DND-41 (cell line): ENCODE measurements at regions not wholly inside any gene's neighbourhood (a gene's known extent, or its start where the extent isn't known, plus 50 kb on each side); places are given as distances from the start of the nearest gene placed in this dataset.

Experiments
- ATAC-seq: fragments of 200-7000 bp; cut with Tn5 transposase; 3 replicates; pipeline ENCODE4 v1.9.1; 2021; ENCODE audit warnings: low read depth; ENCODE audit not compliant: insufficient read depth
- DNase-seq: peaks from one replicate; pipeline ENCODE4 v3.0.0-alpha.2; 2020
- H2AFZ ChIP-seq: 2 replicates; pipeline ENCODE4 v1.6.0; 2012; ENCODE audit warnings: low read depth, low read length
- H3K27ac ChIP-seq: 2 replicates; pipeline ENCODE4 v1.5.1; 2012; ENCODE audit warnings: low read length, inconsistent platforms
- H3K27me3 ChIP-seq: fragments of 200-600 bp; sonication (generic); 2 replicates; pipeline ENCODE4 v1.6.0; 2012; ENCODE audit warnings: low read length, mild to moderate bottlenecking, inconsistent platforms; ENCODE audit not compliant: insufficient read depth, poor library complexity
- H3K36me3 ChIP-seq: 2 replicates; pipeline ENCODE4 v1.5.1; 2012; ENCODE audit warnings: low read length, inconsistent platforms; ENCODE audit not compliant: insufficient read depth
- H3K4me1 ChIP-seq: 2 replicates; pipeline ENCODE4 v1.5.1; 2012; ENCODE audit warnings: mild to moderate bottlenecking, low read length; ENCODE audit not compliant: insufficient read depth
- H3K4me2 ChIP-seq: 2 replicates; pipeline ENCODE4 v1.6.0; 2012; ENCODE audit warnings: mild to moderate bottlenecking, moderate library complexity, low read length, inconsistent platforms; ENCODE audit not compliant: insufficient read depth
- H3K4me3 ChIP-seq, 2 experiments: fragments of 200-600 bp in 1 of 2; shearing (Covaris generic) in 1 of 2; 2 replicates each; pipeline ENCODE4 v1.5.1; 2012 to 2016; ENCODE audit warnings: inconsistent platforms in 2 of 2, low read length in 2 of 2, mild to moderate bottlenecking in 2 of 2, low read depth in 1 of 2, moderate library complexity in 1 of 2
- H3K79me2 ChIP-seq: 2 replicates; pipeline ENCODE4 v1.6.0; 2012; ENCODE audit warnings: low read length, inconsistent platforms; ENCODE audit not compliant: insufficient read depth
- H3K9ac ChIP-seq: 2 replicates; pipeline ENCODE4 v1.6.0; 2012; ENCODE audit warnings: low read depth, mild to moderate bottlenecking, inconsistent platforms, low read length, moderate library complexity
- H3K9me3 ChIP-seq: 2 replicates; pipeline ENCODE4 v1.5.1; 2012; ENCODE audit warnings: low read length, moderate library complexity, mild to moderate bottlenecking, inconsistent platforms; ENCODE audit not compliant: insufficient read depth, severe bottlenecking
- H4K20me1 ChIP-seq: 2 replicates; pipeline ENCODE4 v1.6.0; 2012; ENCODE audit warnings: low read length; ENCODE audit not compliant: insufficient read depth
- EZH2 ChIP-seq: IDR thresholded peaks from 3 replicates; pipeline ENCODE4 v1.6.1; 2012; ENCODE audit warnings: borderline replicate concordance, low read depth, mild to moderate bottlenecking, moderate library complexity, low read length, inconsistent platforms; ENCODE audit not compliant: severe bottlenecking
- TF ChIP-seq, protein P1 (sequence below): IDR thresholded peaks from 2 replicates; pipeline ENCODE4 v1.5.1; 2012; ENCODE audit warnings: borderline replicate concordance, low read length, moderate library complexity, mild to moderate bottlenecking; ENCODE audit not compliant: poor library complexity, severe bottlenecking; ENCODE audit errors: extremely low read depth

DNA sequence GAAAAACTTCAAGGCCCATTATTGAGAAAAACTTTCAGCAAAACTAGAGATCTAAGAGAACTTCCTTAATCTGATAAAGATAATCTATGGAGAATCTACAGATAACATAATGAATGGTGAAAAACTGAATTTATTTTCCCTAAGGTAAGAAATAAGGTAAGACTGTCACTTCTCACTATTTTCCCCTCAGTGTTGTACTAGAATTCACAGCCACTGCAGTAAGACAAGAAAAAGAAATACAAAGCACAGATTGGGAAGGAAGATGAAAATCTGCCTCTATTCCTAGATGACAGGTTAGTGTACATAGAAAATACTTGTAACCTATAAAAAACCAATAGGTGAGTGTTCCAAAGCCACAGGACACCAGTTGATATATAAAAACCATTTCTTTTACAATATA is 220.7 kb upstream of the SHH start:
- no peak overlapping the region for H2AFZ ChIP-seq
- peaks cover 5% of the 10 kb centered on the region for H3K9me3 ChIP-seq
- no peaks in the 10 kb centered on the region for H3K4me1 ChIP-seq
- no peaks in the 10 kb centered on the region for H3K79me2 ChIP-seq
- no peaks in the 10 kb centered on the region; the same call in 1 of the 2 replicates for H4K20me1 ChIP-seq
- no peak for ATAC-seq
- H3K4me3 ChIP-seq = no peak overlapping the region
- no peak overlapping the region for H3K9ac ChIP-seq
- H3K36me3 ChIP-seq = no peaks in the 10 kb centered on the region
- no peak overlapping the region for H3K27ac ChIP-seq
- no peak for DNase-seq
- no peak overlapping the region for H3K4me2 ChIP-seq
- H3K27me3 ChIP-seq = peaks cover 9% of the 10 kb centered on the region
- TF ChIP-seq, protein P1, sequence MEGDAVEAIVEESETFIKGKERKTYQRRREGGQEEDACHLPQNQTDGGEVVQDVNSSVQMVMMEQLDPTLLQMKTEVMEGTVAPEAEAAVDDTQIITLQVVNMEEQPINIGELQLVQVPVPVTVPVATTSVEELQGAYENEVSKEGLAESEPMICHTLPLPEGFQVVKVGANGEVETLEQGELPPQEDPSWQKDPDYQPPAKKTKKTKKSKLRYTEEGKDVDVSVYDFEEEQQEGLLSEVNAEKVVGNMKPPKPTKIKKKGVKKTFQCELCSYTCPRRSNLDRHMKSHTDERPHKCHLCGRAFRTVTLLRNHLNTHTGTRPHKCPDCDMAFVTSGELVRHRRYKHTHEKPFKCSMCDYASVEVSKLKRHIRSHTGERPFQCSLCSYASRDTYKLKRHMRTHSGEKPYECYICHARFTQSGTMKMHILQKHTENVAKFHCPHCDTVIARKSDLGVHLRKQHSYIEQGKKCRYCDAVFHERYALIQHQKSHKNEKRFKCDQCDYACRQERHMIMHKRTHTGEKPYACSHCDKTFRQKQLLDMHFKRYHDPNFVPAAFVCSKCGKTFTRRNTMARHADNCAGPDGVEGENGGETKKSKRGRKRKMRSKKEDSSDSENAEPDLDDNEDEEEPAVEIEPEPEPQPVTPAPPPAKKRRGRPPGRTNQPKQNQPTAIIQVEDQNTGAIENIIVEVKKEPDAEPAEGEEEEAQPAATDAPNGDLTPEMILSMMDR = no peak
- no peak for TF ChIP-seq EZH2

DNA sequence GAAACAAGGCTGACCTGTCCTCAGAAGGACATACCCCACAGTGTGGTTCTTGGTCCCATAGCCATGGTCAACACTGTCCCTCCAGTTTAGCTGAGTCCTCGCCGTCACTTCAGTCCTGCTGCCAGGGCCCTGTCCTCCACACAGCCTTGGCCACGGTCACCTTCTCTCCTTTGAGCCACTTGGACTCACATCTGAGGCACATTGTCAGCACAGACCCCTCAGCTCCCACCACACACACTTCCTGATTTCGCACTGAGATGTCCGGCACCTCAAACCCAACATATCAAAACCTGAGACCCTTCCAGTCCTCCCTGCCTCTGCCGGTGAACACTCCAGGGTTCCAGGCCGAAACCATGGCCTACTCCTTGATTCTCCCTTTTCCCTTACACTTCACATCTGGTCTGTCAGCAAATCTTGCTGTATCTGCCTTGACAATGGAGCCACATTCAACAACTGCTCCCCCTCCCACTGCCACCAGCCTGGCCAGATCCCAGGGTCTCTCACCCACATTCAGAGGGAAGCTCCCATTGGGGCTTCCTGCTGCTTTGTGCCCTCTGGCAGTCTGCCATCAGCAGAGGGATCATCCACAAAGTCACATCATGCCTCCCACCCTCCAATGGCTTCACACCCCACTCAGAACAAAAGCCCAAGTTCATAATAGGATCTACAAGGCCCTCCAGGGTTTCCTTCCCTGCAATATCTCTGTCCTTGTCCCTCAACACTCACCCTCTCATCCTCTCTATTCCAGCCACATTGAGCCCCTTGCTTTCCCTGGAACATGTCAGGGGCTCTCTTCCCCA is 219.6 kb upstream of the SHH start:
- Histone ChIP-seq H3K4me2 (no peak overlapping the region), H3K9me3 (peaks cover 5% of the 10 kb centered on the region), H3K4me1 (no peaks in the 10 kb centered on the region), H4K20me1 (no peaks in the 10 kb centered on the region; the same call in 1 of the 2 replicates), H3K27me3 (peaks cover 5% of the 10 kb centered on the region), H3K36me3 (no peaks in the 10 kb centered on the region), H3K9ac (no peak overlapping the region), H3K4me3 (no peak overlapping the region), H3K27ac (no peak overlapping the region), H3K79me2 (no peaks in the 10 kb centered on the region), H2AFZ (no peak overlapping the region)
- DNase-seq = no peak
- no peak for ATAC-seq
- no peak for TF ChIP-seq EZH2
- TF ChIP-seq, protein P1 = no peak

DNA sequence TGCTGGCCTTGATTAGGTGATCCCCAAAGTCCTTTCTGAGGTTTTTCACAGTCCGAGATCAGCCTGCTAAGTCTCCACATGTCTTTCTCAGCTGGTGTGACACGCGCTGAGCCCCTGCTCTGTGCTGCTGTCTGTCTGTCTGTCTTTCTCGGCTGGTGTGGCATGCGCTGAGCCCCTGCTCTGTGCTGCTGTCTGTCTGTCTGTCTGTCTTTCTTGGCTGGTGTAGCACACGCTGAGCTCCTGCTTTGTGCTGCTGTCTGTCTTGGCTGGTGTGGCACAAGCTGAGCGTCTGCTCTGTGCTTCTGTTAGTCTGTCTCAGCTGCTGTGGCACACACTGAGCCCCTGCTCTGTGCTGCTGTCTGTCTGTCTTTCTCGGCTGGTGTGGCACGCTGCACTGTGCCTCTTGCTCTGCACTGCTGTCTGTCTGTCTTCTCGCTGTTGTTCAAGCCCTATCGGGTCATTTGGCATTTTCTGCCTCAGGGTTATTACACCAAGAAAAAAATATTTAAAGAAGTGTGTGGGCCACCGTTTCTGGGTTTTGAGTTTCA is 217.3 kb upstream of the SHH start:
- Histone ChIP-seq H3K4me3 (no peak overlapping the region), H3K36me3 (no peaks in the 10 kb centered on the region), H3K9ac (no peak overlapping the region), H3K4me1 (no peaks in the 10 kb centered on the region), H3K4me2 (no peak overlapping the region), H2AFZ (no peak overlapping the region), H3K27me3 (no peaks in the 10 kb centered on the region), H4K20me1 (no peaks in the 10 kb centered on the region; the same call in 1 of the 2 replicates), H3K27ac (no peak overlapping the region), H3K9me3 (peaks cover 5% of the 10 kb centered on the region), H3K79me2 (no peaks in the 10 kb centered on the region)
- no peak for ATAC-seq
- DNase-seq = no peak
- TF ChIP-seq, protein P1 = no peak
- no peak for TF ChIP-seq EZH2
